Tibial nerve (tissue), 4 donors: ENCODE measurements at regions not wholly inside any gene's neighbourhood (a gene's known extent, or its start where the extent isn't known, plus 50 kb on each side); places are given as distances from the start of the nearest gene placed in this dataset.

ENCODE experiments used
- EP300 ChIP-seq, 2 donors: sonication (generic); formaldehyde crosslinking; IDR thresholded peaks; one replicate each; pipeline ENCODE4 v1.6.1; 2017; ENCODE audit warnings: antibody characterized with exemption in 2 of 2, mild to moderate bottlenecking in 1 of 2
- TF ChIP-seq, protein P1 (sequence below), 5 experiments: fragments of 200-600 bp in 3 of 5; fragments of 450-650 bp in 2 of 5; sonication (generic) in 3 of 5; IDR thresholded peaks; one replicate each; pipeline ENCODE4 v1.5.1; 2016 to 2019; ENCODE audit warnings: antibody characterized with exemption in 5 of 5, mild to moderate bottlenecking in 3 of 5, moderate library complexity in 2 of 5

DNA sequence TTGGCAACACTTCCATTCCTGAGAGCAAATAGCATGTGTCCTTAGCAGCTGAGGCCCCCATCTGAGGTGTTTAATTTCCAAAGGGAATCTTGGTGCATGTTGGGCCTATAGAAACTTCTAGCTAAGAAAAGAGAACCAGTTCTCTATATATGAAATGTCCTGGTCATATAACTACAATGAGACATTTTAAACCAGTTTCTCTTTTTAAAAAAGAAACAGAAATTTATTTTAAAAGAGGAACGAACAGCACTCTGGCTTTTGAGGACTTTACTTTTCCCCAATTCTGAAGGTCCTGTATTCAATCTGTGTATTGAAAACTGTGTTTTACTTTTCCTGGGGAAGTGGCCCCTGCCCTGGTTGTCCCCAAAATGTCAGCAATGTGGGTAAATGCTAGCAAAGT lies 94.0 kb upstream of the FOXN2 start:
- TF ChIP-seq, protein P1, sequence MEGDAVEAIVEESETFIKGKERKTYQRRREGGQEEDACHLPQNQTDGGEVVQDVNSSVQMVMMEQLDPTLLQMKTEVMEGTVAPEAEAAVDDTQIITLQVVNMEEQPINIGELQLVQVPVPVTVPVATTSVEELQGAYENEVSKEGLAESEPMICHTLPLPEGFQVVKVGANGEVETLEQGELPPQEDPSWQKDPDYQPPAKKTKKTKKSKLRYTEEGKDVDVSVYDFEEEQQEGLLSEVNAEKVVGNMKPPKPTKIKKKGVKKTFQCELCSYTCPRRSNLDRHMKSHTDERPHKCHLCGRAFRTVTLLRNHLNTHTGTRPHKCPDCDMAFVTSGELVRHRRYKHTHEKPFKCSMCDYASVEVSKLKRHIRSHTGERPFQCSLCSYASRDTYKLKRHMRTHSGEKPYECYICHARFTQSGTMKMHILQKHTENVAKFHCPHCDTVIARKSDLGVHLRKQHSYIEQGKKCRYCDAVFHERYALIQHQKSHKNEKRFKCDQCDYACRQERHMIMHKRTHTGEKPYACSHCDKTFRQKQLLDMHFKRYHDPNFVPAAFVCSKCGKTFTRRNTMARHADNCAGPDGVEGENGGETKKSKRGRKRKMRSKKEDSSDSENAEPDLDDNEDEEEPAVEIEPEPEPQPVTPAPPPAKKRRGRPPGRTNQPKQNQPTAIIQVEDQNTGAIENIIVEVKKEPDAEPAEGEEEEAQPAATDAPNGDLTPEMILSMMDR (IDR thresholded peaks at IDR 0.05), result no peak
- TF ChIP-seq EP300 (IDR thresholded peaks at IDR 0.05), result no peak
